Epithelial cell of esophagus (primary cell): ENCODE measurements at regions not wholly inside any gene's neighbourhood (a gene's known extent, or its start where the extent isn't known, plus 50 kb on each side); places are given as distances from the start of the nearest gene placed in this dataset.
A peak's percentile ranks its signal among the peaks of the same experiment; 100 is the strongest.

Experiments
- DNase-seq: peaks from one replicate; pipeline ENCODE4 v3.0.0; 2010; ENCODE audit warnings: low read depth
- H3K4me3 ChIP-seq: 2 replicates; pipeline ENCODE4 v1.5.1; 2011; ENCODE audit warnings: mild to moderate bottlenecking, low read length, control low read depth
- CTCF ChIP-seq: IDR thresholded peaks from 2 replicates; pipeline ENCODE4 v1.5.1; 2011; ENCODE audit warnings: low read depth, mild to moderate bottlenecking, low read length, control low read depth, inconsistent platforms; ENCODE audit not compliant: insufficient read depth; ENCODE audit errors: missing control alignments

- no peak overlapping the region for H3K4me3 ChIP-seq
- no peak for DNase-seq
- no peak for TF ChIP-seq CTCF
Measured at GRCh38 chr17:73694491-73694890, 50.2 kb upstream of the SDK2 start.

GRCh38 chr17:73695035-73695738 is 50.9 kb upstream of the SDK2 start:
- no peak overlapping the region for H3K4me3 ChIP-seq
- no peak for DNase-seq

GRCh38 chr17:73696251-73696650 is 52.0 kb upstream of the SDK2 start:
- TF ChIP-seq CTCF = no peak
- DNase-seq = no peak
- no peak overlapping the region for H3K4me3 ChIP-seq

More at GRCh38 chr17:73695035-73695738, 50.9 kb upstream of the SDK2 start:
- no peak for TF ChIP-seq CTCF

- TF ChIP-seq CTCF = peak; percentile 24
- DNase-seq = no peak
- no peak overlapping the region for H3K4me3 ChIP-seq
Measured at GRCh38 chr17:73697872-73698271, 53.6 kb upstream of the SDK2 start.

- TF ChIP-seq CTCF = no peak
- no peak overlapping the region for H3K4me3 ChIP-seq
- no peak for DNase-seq
Measured at GRCh38 chr17:73698966-73699365, 54.7 kb upstream of the SDK2 start.

GRCh38 chr17:73701701-73702100 is 57.5 kb upstream of the SDK2 start:
- DNase-seq = no peak
- TF ChIP-seq CTCF = no peak
- H3K4me3 ChIP-seq = no peak overlapping the region

GRCh38 chr17:73703192-73703591 is 58.9 kb upstream of the SDK2 start:
- no peak for TF ChIP-seq CTCF
- no peak for DNase-seq
- no peak overlapping the region for H3K4me3 ChIP-seq
